ENCODE measurements at regions not wholly inside any gene's neighbourhood (a gene's known extent, or its start where the extent isn't known, plus 50 kb on each side); places are given as distances from the start of the nearest gene placed in this dataset.

DNA sequence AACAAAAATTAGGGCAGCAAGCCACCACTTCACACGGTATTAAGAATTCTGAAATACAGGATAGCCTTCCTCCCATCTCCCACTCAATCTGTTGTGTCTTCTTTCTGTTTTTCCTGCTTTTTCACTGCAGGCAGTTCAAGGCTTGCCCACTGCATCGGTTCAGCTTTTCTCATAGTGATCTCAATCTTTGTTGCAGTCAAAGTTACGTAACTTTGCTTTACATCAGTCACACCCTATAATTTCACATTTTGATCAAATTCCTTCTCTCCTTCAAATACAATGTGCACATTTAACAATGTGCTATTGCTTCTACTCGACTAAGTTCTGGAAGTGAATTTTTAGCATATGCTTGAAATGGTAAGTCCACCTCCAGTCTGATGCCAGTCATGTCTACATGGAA, 217.6 kb downstream of the EFCAB11 start:
- H3K27me3 ChIP-seq (ENCODE audit: insufficient read depth, low read depth, low read length) = no peaks in the 10 kb centered on the region
- no peak overlapping the region for H2AFZ ChIP-seq (ENCODE audit: low read depth, low read length)
- H3F3A ChIP-seq (ENCODE audit: insufficient read depth, low read length, poor library complexity, severe bottlenecking) = no peaks in the 10 kb centered on the region
- no peaks in the 10 kb centered on the region for H3K9me3 ChIP-seq (ENCODE audit: low read length)
- no peaks in the 10 kb centered on the region for H3K36me3 ChIP-seq (ENCODE audit: insufficient read depth, low read length)
- no peak overlapping the region for H3K4me3 ChIP-seq (ENCODE audit: low read length)
- H3K27ac ChIP-seq (ENCODE audit: low read length) = no peak overlapping the region
- no peak overlapping the region for H3K9ac ChIP-seq (ENCODE audit: low read length)
- H3K79me2 ChIP-seq (replicated peaks; ENCODE audit: insufficient read depth, low read length) = no peaks in the 10 kb centered on the region
- no peaks in the 10 kb centered on the region for H3K9me2 ChIP-seq (ENCODE audit: insufficient read depth, low read length)
- TF ChIP-seq RAD21 (conservative IDR thresholded peaks at IDR 0.05) (no peak), EZH2 (IDR thresholded peaks at IDR 0.05; ENCODE audit: borderline replicate concordance, insufficient read depth, low read length, poor library complexity, severe bottlenecking) (no peak), SMC3 (conservative IDR thresholded peaks at IDR 0.05; ENCODE audit: poor library complexity) (no peak), POLR2AphosphoS5 (IDR thresholded peaks at IDR 0.05) (no peak), EP300 (conservative IDR thresholded peaks at IDR 0.05; ENCODE audit: poor library complexity, severe bottlenecking) (no peak), MXI1 (conservative IDR thresholded peaks at IDR 0.05; ENCODE audit: poor library complexity, severe bottlenecking) (no peak), TAF1 (IDR thresholded peaks at IDR 0.05; ENCODE audit: low read depth) (no peak)
- TF ChIP-seq, protein P1, sequence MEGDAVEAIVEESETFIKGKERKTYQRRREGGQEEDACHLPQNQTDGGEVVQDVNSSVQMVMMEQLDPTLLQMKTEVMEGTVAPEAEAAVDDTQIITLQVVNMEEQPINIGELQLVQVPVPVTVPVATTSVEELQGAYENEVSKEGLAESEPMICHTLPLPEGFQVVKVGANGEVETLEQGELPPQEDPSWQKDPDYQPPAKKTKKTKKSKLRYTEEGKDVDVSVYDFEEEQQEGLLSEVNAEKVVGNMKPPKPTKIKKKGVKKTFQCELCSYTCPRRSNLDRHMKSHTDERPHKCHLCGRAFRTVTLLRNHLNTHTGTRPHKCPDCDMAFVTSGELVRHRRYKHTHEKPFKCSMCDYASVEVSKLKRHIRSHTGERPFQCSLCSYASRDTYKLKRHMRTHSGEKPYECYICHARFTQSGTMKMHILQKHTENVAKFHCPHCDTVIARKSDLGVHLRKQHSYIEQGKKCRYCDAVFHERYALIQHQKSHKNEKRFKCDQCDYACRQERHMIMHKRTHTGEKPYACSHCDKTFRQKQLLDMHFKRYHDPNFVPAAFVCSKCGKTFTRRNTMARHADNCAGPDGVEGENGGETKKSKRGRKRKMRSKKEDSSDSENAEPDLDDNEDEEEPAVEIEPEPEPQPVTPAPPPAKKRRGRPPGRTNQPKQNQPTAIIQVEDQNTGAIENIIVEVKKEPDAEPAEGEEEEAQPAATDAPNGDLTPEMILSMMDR (IDR thresholded peaks at IDR 0.05; ENCODE audit: poor library complexity, severe bottlenecking) = no peak
- TF ChIP-seq, protein P2, sequence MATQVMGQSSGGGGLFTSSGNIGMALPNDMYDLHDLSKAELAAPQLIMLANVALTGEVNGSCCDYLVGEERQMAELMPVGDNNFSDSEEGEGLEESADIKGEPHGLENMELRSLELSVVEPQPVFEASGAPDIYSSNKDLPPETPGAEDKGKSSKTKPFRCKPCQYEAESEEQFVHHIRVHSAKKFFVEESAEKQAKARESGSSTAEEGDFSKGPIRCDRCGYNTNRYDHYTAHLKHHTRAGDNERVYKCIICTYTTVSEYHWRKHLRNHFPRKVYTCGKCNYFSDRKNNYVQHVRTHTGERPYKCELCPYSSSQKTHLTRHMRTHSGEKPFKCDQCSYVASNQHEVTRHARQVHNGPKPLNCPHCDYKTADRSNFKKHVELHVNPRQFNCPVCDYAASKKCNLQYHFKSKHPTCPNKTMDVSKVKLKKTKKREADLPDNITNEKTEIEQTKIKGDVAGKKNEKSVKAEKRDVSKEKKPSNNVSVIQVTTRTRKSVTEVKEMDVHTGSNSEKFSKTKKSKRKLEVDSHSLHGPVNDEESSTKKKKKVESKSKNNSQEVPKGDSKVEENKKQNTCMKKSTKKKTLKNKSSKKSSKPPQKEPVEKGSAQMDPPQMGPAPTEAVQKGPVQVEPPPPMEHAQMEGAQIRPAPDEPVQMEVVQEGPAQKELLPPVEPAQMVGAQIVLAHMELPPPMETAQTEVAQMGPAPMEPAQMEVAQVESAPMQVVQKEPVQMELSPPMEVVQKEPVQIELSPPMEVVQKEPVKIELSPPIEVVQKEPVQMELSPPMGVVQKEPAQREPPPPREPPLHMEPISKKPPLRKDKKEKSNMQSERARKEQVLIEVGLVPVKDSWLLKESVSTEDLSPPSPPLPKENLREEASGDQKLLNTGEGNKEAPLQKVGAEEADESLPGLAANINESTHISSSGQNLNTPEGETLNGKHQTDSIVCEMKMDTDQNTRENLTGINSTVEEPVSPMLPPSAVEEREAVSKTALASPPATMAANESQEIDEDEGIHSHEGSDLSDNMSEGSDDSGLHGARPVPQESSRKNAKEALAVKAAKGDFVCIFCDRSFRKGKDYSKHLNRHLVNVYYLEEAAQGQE (IDR thresholded peaks at IDR 0.05; ENCODE audit: borderline replicate concordance) = no peak
- no peaks in the 10 kb centered on the region for H4K20me1 ChIP-seq (ENCODE audit: insufficient read depth)
- H3K4me2 ChIP-seq (ENCODE audit: low read length) = no peak overlapping the region

DNA sequence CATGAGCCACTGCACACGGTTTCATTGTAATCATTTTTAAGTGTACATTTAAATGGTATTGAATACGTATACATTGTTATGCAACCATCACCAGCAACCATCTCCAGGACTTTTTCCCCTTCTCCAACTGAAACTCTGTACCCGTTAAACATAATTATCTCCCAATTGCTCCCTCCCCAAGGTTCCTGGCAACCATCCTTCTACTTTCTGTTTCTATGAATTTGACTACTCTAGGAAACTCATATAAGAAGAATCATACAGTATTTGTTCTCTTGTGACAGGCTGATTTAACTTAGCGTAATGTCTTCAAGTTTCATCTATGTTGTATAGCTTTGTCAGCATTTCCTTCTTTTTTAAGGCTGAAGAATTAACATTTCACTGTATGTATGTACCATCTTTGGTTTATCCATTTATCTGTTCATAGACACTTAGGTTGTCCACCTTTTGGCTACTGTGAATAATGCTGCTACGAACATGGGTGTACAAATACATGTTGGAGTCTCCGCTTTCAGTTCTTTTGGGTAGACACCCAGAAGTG, 223.1 kb downstream of the EFCAB11 start:
- no peak overlapping the region for H2AFZ ChIP-seq (ENCODE audit: low read depth, low read length)
- H4K20me1 ChIP-seq (ENCODE audit: insufficient read depth) = no peaks in the 10 kb centered on the region
- no peak overlapping the region for H3K4me2 ChIP-seq (ENCODE audit: low read length)
- H3K9ac ChIP-seq (ENCODE audit: low read length) = no peak overlapping the region
- H3K9me3 ChIP-seq (ENCODE audit: low read length) = no peaks in the 10 kb centered on the region
- TF ChIP-seq MXI1 (conservative IDR thresholded peaks at IDR 0.05; ENCODE audit: poor library complexity, severe bottlenecking) = no peak
- TF ChIP-seq, protein P1 (IDR thresholded peaks at IDR 0.05; ENCODE audit: poor library complexity, severe bottlenecking) = no peak
- TF ChIP-seq TAF1 (IDR thresholded peaks at IDR 0.05; ENCODE audit: low read depth) = no peak
- no peak for TF ChIP-seq SMC3 (conservative IDR thresholded peaks at IDR 0.05; ENCODE audit: poor library complexity)
- no peak for TF ChIP-seq RAD21 (conservative IDR thresholded peaks at IDR 0.05)
- TF ChIP-seq, protein P2 (IDR thresholded peaks at IDR 0.05; ENCODE audit: borderline replicate concordance) = no peak
- no peak for TF ChIP-seq POLR2AphosphoS5 (IDR thresholded peaks at IDR 0.05)
- TF ChIP-seq EP300 (conservative IDR thresholded peaks at IDR 0.05; ENCODE audit: poor library complexity, severe bottlenecking) = no peak
- no peak for TF ChIP-seq EZH2 (IDR thresholded peaks at IDR 0.05; ENCODE audit: borderline replicate concordance, insufficient read depth, low read length, poor library complexity, severe bottlenecking)
- no peaks in the 10 kb centered on the region for H3K9me2 ChIP-seq (ENCODE audit: insufficient read depth, low read length)
- H3K27me3 ChIP-seq (ENCODE audit: insufficient read depth, low read depth, low read length) = no peaks in the 10 kb centered on the region
- H3F3A ChIP-seq (ENCODE audit: insufficient read depth, low read length, poor library complexity, severe bottlenecking) = no peaks in the 10 kb centered on the region
- no peak overlapping the region for H3K4me3 ChIP-seq (ENCODE audit: low read length)
- no peak overlapping the region for H3K27ac ChIP-seq (ENCODE audit: low read length)
- no peaks in the 10 kb centered on the region for H3K36me3 ChIP-seq (ENCODE audit: insufficient read depth, low read length)
- H3K79me2 ChIP-seq (replicated peaks; ENCODE audit: insufficient read depth, low read length) = no peaks in the 10 kb centered on the region

Measured in neural cell (in vitro differentiated cells).